DND-41 (cell line): ENCODE measurements at regions not wholly inside any gene's neighbourhood (a gene's known extent, or its start where the extent isn't known, plus 50 kb on each side); places are given as distances from the start of the nearest gene placed in this dataset.

ENCODE experiments used
- EZH2 ChIP-seq: IDR thresholded peaks from 3 replicates; pipeline ENCODE4 v1.6.1; 2012; ENCODE audit warnings: borderline replicate concordance, low read depth, mild to moderate bottlenecking, moderate library complexity, low read length, inconsistent platforms; ENCODE audit not compliant: severe bottlenecking
- TF ChIP-seq, protein P1 (sequence below): IDR thresholded peaks from 2 replicates; pipeline ENCODE4 v1.5.1; 2012; ENCODE audit warnings: borderline replicate concordance, low read length, moderate library complexity, mild to moderate bottlenecking; ENCODE audit not compliant: poor library complexity, severe bottlenecking; ENCODE audit errors: extremely low read depth

DNA sequence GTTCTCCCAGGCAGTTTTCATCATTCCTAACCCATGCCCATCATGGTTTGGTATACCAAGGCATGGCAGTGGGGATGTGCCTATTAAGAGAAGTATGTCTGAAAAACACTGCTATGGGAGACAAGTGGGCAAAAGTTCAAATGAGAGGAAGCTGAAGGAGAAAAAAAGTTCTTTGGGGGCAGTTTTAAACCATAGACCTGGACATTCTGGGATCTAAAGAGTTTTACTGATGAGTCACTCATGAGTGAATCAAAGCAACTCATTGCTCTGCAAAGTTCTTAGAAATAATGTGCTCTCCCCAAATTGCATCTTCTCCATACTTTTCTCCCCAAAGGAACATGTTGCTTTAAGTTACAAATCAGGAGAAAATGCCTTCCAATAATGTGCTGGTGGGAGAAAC is 256.9 kb upstream of the MTPN start:
- TF ChIP-seq, protein P1, sequence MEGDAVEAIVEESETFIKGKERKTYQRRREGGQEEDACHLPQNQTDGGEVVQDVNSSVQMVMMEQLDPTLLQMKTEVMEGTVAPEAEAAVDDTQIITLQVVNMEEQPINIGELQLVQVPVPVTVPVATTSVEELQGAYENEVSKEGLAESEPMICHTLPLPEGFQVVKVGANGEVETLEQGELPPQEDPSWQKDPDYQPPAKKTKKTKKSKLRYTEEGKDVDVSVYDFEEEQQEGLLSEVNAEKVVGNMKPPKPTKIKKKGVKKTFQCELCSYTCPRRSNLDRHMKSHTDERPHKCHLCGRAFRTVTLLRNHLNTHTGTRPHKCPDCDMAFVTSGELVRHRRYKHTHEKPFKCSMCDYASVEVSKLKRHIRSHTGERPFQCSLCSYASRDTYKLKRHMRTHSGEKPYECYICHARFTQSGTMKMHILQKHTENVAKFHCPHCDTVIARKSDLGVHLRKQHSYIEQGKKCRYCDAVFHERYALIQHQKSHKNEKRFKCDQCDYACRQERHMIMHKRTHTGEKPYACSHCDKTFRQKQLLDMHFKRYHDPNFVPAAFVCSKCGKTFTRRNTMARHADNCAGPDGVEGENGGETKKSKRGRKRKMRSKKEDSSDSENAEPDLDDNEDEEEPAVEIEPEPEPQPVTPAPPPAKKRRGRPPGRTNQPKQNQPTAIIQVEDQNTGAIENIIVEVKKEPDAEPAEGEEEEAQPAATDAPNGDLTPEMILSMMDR: no peak
- TF ChIP-seq EZH2: no peak
